ENCODE measurements at regions not wholly inside any gene's neighbourhood (a gene's known extent, or its start where the extent isn't known, plus 50 kb on each side); places are given as distances from the start of the nearest gene placed in this dataset.

DNA sequence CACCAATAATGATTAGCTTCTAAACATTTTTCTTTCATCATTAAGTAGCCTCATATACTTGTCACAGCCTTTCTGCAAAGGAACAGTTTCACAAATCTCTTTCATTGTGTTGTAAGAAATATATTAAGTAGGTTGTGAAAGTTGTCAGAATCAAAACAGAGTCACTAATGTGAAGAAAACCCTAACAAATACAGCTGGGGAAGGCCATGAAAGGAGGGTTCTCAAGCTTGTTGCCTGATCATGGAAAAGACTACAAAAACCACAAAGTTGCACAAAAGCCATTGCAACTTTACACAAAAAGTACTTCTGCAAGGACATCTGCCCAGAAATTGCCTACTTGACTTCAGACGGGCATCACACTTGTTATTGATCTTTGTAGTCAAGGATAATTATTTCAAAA, 216.1 kb downstream of the ALDH8A1 start:
- TF ChIP-seq, protein P1, sequence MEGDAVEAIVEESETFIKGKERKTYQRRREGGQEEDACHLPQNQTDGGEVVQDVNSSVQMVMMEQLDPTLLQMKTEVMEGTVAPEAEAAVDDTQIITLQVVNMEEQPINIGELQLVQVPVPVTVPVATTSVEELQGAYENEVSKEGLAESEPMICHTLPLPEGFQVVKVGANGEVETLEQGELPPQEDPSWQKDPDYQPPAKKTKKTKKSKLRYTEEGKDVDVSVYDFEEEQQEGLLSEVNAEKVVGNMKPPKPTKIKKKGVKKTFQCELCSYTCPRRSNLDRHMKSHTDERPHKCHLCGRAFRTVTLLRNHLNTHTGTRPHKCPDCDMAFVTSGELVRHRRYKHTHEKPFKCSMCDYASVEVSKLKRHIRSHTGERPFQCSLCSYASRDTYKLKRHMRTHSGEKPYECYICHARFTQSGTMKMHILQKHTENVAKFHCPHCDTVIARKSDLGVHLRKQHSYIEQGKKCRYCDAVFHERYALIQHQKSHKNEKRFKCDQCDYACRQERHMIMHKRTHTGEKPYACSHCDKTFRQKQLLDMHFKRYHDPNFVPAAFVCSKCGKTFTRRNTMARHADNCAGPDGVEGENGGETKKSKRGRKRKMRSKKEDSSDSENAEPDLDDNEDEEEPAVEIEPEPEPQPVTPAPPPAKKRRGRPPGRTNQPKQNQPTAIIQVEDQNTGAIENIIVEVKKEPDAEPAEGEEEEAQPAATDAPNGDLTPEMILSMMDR (IDR thresholded peaks at IDR 0.05), result no peak
- TF ChIP-seq POLR2A (IDR thresholded peaks at IDR 0.05), result no peak

Measured in right lobe of liver (tissue), 4 donors.